CD4-positive, alpha-beta T cell treated with Interleukin-17A for 4 hours (primary cell): ENCODE measurements at regions not wholly inside any gene's neighbourhood (a gene's known extent, or its start where the extent isn't known, plus 50 kb on each side); places are given as distances from the start of the nearest gene placed in this dataset.
"Not testable (repeated sequence)": the region's sequence is repeated elsewhere in the genome, so short reads cannot be mapped to it uniquely, and the experiment has no call there.

Experiments
- DNase-seq: peaks from one replicate; pipeline ENCODE4 v3.0.0-alpha.2; 2020; ENCODE audit warnings: mixed read lengths

- DNase-seq, result no peak
Measured at GRCh38 chr4:158122501-158122900, 50.3 kb downstream of the GASK1B start.

DNA sequence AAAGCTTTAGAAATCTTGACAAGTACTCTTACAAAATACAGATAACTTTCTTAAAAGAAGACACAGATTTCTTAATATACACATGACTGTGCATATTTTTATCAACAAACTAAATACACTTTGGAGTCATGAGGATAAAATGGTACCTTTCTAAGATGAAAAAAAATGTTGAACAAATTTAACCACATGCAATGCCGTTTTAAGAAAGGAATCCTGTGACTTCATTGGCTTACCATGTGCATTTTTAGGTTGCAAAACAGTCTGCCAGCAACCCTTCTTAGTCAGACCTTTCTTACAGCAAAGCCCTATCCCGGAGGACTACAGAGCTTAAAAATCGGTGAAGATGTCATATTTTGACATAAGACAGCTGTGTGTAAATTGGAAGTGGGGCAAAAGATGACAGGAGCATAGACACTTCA lies 51.7 kb downstream of the GASK1B start:
- no peak for DNase-seq

DNA sequence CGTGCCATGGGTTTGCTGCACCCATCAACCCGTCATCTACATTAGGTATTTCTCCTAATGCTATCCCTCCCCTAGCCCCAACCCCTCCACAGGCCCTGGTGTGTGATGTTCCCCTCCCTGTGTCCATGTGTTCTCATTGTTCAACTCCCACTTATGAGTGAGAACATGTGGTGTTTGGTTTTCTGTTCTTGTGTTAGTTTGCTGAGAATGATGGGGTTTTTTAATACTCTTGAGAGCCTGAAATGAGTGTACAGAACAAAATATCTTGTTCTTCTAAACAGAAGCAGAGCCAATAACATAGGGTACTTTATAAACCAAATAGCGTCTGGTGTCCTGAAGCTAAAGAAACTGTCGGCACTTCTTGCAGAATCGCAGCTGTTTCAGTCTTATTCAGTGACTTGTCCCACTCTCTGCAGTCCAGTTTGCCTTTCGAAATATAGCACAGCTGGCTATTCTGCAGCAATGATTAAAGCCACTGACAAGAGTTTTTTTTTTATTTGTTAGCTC lies 52.1 kb downstream of the GASK1B start:
- DNase-seq, result not testable (repeated sequence)

GRCh38 chr4:158112611-158113010 lies 60.2 kb downstream of the GASK1B start:
- no peak for DNase-seq

DNA sequence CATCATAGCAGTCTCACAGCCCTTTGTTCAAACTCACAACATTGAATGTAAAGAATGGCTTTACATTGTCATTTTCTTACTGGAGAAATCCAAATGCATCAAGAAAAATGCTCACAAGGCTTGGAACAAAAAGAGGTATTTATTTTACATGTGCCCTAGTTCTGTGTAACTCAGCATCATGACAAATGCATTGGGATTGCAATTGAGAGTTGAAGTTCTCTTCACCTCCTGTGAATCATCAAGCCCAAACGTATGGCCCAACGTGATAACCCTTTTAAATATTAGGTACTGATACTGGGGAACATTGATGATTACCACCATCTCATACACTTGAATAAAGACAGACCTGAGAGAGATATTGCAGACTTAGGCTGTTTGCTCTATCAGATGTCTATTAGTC lies 61.6 kb downstream of the GASK1B start:
- DNase-seq, result no peak

GRCh38 chr4:158102904-158103303 lies 69.9 kb downstream of the GASK1B start:
- DNase-seq, result no peak

- DNase-seq, result no peak
Measured at GRCh38 chr4:158099686-158100085, 73.1 kb downstream of the GASK1B start.

GRCh38 chr4:158098802-158099201 lies 74.0 kb downstream of the GASK1B start:
- DNase-seq, result no peak

DNA sequence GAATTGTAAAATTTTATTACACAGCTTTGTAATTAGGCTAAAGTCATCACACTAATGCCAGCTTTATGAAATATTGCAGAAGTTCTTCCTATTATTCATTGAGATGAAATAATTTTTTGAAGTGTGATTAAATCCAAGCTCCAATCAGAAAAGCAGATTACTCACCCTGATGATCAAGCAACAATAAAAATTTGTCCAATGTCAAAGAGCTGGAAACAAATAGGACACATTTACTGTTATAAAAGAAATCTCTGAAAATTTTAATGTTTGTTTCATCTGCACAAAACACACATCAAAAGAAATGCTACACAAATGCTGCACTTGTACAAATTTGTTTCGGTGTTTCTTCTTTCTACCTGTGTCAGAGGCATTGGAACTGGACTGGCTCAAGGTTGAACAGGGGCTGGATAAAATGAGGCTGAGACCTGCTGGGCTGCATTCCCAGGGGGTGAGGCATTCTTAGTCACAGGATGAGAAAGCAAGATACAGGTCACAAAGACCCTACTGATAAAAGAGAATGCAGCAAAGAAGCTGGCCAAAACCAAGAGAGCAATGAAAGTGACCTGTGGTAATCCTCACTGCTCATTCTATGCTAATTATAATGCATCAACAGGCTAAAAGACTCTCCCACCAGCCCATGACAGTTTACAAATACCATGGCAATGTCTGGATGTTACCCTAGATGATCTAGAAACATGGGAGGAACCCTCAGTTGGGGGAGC lies 78.3 kb downstream of the GASK1B start:
- DNase-seq, result no peak

DNA sequence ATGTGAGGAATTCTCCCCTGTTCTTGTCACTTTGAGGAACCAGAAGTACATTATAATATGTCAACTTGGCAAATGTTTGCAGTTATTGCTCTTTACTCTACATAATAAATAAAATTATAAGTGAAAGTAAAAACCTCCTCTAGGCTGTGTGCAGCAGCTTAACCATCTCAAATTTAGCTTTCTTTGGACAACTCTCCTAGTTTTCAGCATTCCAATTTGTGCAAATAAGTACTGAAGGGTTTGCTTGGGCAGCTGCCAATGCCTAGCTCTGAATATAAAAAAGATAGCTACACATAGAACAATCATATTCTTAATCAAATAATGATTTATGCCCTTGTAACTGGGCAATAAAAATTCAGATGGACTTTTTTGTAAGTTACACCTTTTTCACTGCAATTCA lies 82.5 kb downstream of the GASK1B start:
- no peak for DNase-seq

GRCh38 chr4:158089897-158090296 lies 82.9 kb downstream of the GASK1B start:
- not testable (repeated sequence) for DNase-seq

DNA sequence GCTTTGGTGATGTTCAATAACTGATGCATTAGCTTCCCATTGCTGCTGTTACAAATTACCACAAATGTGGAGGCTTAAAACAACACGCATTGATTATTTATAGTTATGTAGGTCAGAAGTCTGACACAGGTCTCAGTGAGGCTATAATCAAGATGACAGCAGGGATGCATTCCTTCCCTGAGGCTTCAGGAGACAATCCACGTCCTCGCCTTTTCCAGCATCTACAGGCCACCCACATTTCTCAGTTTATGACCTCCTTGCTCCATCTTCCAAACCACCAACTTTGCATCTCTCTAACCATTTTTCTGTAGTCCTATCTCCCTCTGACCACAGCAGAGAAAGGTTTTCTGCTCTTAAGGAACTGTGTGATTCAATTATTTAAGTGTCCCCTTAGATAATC lies 92.5 kb downstream of the GASK1B start:
- no peak for DNase-seq

GRCh38 chr4:158079661-158080060 lies 93.2 kb downstream of the GASK1B start:
- no peak for DNase-seq

- DNase-seq, result no peak
Measured at GRCh38 chr4:158077835-158078234, 95.0 kb downstream of the GASK1B start.

GRCh38 chr4:158074851-158075250 lies 98.0 kb downstream of the GASK1B start:
- no peak for DNase-seq

DNA sequence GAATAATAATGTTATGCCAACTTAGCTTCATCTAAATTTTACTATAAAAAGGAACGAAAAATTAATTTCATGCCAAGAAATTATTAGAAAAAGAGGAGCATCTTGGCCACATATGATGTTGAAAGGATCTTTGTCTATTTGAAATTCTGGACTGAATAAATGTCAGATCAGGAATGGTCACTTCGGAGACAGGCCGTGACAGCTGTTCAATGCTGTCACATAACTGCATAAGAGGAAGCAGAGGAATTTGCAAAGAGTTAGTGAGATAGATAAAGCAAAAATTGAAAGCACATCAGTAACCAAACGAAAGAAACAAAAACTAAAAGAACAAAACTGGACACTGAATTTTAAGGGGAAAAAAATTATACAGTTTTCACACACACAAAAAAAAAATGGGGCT lies 100.9 kb downstream of the GASK1B start:
- DNase-seq, result no peak

GRCh38 chr4:158068068-158068467 lies 104.8 kb downstream of the GASK1B start:
- DNase-seq, result no peak

DNA sequence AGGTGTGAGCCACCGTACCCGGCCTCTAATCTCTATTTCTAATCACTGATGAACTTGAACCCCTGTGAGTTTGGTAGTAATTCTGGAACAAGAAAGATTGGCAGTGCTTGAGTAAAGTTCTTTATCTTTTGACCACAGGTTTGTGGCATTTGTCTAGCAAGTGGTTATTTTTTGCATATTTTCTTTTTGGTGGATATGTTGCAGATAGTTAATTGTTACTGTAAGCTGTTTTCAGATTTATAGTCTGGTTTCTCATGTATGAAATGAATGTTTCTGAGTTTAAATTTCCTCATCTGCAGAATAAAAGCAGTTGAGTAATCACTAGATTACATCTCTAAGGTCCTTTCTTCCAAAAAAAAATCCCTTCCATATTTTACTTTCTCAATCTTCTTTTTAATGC lies 105.2 kb downstream of the GASK1B start:
- no peak for DNase-seq

GRCh38 chr4:158065603-158066002 lies 107.2 kb downstream of the GASK1B start:
- no peak for DNase-seq

DNA sequence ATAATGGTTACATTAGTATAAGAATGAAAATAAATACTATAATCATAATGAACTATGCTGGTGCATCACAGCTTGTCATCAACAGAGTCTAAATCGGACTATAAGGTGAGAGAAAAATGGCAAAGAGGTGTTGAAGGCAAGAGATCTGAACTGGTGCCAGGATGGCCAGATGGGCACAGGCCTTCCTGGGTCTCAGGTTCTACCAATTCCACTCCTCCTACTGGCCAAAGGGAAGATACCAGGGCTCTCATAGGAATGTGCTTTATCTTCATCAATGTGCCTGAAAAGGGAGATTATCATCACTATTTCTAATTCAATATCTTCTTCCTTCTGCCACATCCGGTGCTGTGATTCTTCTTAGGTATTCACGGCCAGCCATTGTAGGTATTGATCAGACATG lies 107.6 kb downstream of the GASK1B start:
- DNase-seq, result no peak

DNA sequence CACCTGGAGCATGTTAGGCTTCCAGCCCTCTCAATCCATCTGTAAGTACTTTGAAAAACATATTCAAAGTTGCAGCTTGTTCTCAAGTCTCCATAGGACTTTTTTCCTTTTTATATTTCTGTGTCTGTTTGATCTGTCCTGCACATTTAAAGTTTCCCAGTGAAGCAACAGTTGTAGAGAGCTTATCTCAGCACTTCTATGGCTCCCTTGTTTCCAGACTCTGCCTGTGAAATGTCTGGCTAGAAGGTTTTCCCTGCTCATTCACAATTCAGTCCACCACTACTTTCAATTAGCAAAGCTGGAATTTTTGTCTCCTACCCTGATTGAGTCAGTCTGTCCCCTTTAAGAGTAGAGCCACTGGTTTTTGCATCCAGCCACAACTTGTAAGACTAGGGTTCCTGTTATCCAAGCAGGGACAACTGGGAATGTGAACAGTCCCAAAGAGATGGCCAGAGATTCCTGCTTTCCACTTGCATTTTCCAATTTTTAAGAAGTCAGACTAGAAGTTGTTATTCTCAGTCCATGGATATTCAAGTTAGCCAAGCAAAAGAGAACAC lies 116.1 kb downstream of the GASK1B start:
- DNase-seq, result no peak

GRCh38 chr4:158055668-158056067 lies 117.2 kb downstream of the GASK1B start:
- DNase-seq, result no peak

DNA sequence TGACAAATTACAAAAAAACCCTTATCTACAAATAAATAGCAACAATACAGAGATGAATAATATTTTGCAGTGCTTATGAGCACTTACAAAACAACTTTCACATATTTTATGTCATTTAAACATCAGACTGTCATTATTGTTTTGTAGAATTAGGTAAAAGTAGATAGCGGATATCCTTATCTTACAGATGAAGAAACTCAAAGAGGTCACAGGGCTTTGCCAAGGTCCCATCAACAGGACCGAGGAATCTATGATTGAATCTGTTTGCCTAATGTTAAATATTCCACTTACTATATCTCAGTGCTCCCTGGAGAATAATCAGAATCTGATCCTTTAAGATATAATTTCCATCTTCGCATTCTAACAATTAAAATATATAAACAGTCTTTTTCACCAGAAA lies 119.0 kb downstream of the GASK1B start:
- DNase-seq, result no peak

- DNase-seq, result no peak
Measured at GRCh38 chr4:158053086-158053485, 119.7 kb downstream of the GASK1B start.
